DMS 273 (cell line): ENCODE measurements at regions not wholly inside any gene's neighbourhood (a gene's known extent, or its start where the extent isn't known, plus 50 kb on each side); places are given as distances from the start of the nearest gene placed in this dataset.
"Not testable (repeated sequence)": the region's sequence is repeated elsewhere in the genome, so short reads cannot be mapped to it uniquely, and the experiment has no call there.

ENCODE experiments used
- DNase-seq: peaks from one replicate; lab custom pipeline; 2025; ENCODE audit not compliant: unreplicated experiment; lab: John Stamatoyannopoulos, UW

GRCh38 chrX:42290608-42291007, 367.3 kb upstream of the CASK start:
- DNase-seq, result peak; percentile 19

GRCh38 chrX:42289492-42290385, 366.4 kb upstream of the CASK start:
- no peak for DNase-seq

GRCh38 chrX:42285681-42286080, 362.3 kb upstream of the CASK start:
- not testable (repeated sequence) for DNase-seq

GRCh38 chrX:42276982-42277690, 353.8 kb upstream of the CASK start:
- no peak for DNase-seq

GRCh38 chrX:42274151-42274550, 350.8 kb upstream of the CASK start:
- DNase-seq, result no peak

- DNase-seq, result no peak
These were observed 350.0 kb upstream of the CASK start for GRCh38 chrX:42273387-42273786.

GRCh38 chrX:42269186-42269585, 345.8 kb upstream of the CASK start:
- no peak for DNase-seq

GRCh38 chrX:42260854-42261253, 337.5 kb upstream of the CASK start:
- DNase-seq, result no peak

- DNase-seq, result no peak
These were observed 324.9 kb upstream of the CASK start for GRCh38 chrX:42248226-42248625.

GRCh38 chrX:42247241-42247640, 323.9 kb upstream of the CASK start:
- no peak for DNase-seq

- no peak for DNase-seq
These were observed 323.5 kb upstream of the CASK start for GRCh38 chrX:42246814-42247213.

GRCh38 chrX:42242004-42242403, 318.6 kb upstream of the CASK start:
- DNase-seq, result no peak

GRCh38 chrX:42241421-42241820, 318.1 kb upstream of the CASK start:
- no peak for DNase-seq

GRCh38 chrX:42237956-42238355, 314.6 kb upstream of the CASK start:
- no peak for DNase-seq

GRCh38 chrX:42229533-42229932, 306.2 kb upstream of the CASK start:
- no peak for DNase-seq

GRCh38 chrX:42220666-42221065, 297.3 kb upstream of the CASK start:
- no peak for DNase-seq

GRCh38 chrX:42220083-42220482, 296.7 kb upstream of the CASK start:
- DNase-seq, result no peak

GRCh38 chrX:42219231-42219630, 295.9 kb upstream of the CASK start:
- DNase-seq, result no peak

- peak; percentile 2 for DNase-seq
These were observed 272.2 kb upstream of the CASK start for GRCh38 chrX:42195506-42195905.

GRCh38 chrX:42189576-42189975, 266.2 kb upstream of the CASK start:
- DNase-seq, result no peak

GRCh38 chrX:42188730-42189129, 265.4 kb upstream of the CASK start:
- no peak for DNase-seq

GRCh38 chrX:42176789-42177188, 253.4 kb upstream of the CASK start:
- DNase-seq, result peak; percentile 61
